Upper lobe of right lung (tissue), 1 donor: ENCODE measurements at regions not wholly inside any gene's neighbourhood (a gene's known extent, or its start where the extent isn't known, plus 50 kb on each side); places are given as distances from the start of the nearest gene placed in this dataset.

ENCODE experiments used
- ATAC-seq: fragments of 200-7000 bp; cut with Tn5 transposase; one replicate; pipeline ENCODE4 v1.9.1; 2020; ENCODE audit warnings: mild to moderate bottlenecking, moderate library complexity
- DNase-seq: peaks from one replicate; pipeline ENCODE4 v3.0.0-alpha.2; 2020
- H3K27ac ChIP-seq: fragments of 200-600 bp; one replicate; pipeline ENCODE4 v1.8.0; 2022
- H3K27me3 ChIP-seq: fragments of 200-600 bp; one replicate; pipeline ENCODE4 v1.8.0; 2022; ENCODE audit warnings: mild to moderate bottlenecking
- H3K36me3 ChIP-seq: fragments of 200-600 bp; one replicate; pipeline ENCODE4 v1.8.0; 2022
- H3K4me1 ChIP-seq: fragments of 200-600 bp; one replicate; pipeline ENCODE4 v1.8.0; 2022
- H3K4me3 ChIP-seq: fragments of 200-600 bp; one replicate; pipeline ENCODE4 v1.8.0; 2022; ENCODE audit warnings: mild to moderate bottlenecking
- H3K9me3 ChIP-seq: fragments of 200-600 bp; one replicate; pipeline ENCODE4 v1.8.0; 2022
- CTCF ChIP-seq: fragments of 200-600 bp; IDR thresholded peaks from one replicate; pipeline ENCODE4 v1.8.0; 2022; ENCODE audit warnings: antibody characterized with exemption
- intact Hi-C: fragments of 100-400 bp; cut with DNase I; formaldehyde crosslinking; loops from one replicate; pipeline ENCODE4 v1.11.0; 2022
- donor health status: DM: no; HTN: yes; CAD: no; lungs with severe emphysema.

DNA sequence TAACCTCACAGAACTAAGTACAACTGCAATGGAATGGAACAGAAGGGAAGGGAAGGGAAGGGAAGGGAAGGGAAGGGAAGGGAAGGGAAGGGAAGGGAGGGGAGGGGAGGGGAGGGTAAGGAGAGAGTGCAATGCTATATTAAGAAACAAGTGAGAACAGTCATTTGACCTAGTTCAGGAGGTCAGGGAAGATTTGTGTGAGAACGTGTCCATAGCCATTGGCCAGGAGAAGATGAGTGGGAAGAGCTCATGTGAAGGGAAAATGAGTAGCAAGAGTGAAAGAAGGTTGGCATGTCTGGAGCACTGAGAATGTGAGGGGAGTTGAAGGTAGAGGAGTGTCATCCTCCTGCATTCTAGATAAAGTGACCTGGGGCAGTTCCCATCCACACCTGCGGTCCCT lies 481.6 kb downstream of the IRS1 start:
- Histone ChIP-seq H3K27ac (no peak overlapping the region), H3K36me3 (no peaks in the 10 kb centered on the region), H3K27me3 (no peaks in the 10 kb centered on the region), H3K4me3 (no peak overlapping the region), H3K4me1 (no peaks in the 10 kb centered on the region), H3K9me3 (no peaks in the 10 kb centered on the region)
- no peak for ATAC-seq
- no peak for DNase-seq
- no peak for TF ChIP-seq CTCF
- intact Hi-C loops = no loop called here

DNA sequence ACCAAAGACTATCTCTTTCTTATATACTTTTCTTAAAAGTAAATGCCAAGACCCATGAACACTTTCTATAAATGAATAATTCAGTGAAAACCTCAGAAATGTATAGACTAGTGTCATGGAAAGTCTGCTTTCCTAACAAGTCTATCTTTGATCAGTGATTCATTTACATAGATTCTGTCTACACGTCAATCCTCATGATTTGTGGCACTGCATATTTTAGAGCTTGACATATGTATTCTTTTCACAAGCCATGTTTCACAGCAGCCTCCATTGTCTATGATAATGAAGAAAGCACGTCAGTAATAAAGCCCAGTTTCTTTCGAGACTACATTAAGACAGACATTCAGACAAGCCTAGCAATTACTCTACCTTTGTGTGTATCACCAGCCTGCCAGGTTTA lies 486.6 kb downstream of the IRS1 start:
- Histone ChIP-seq H3K4me3 (no peak overlapping the region), H3K27ac (no peak overlapping the region)
- no peak for TF ChIP-seq CTCF

DNA sequence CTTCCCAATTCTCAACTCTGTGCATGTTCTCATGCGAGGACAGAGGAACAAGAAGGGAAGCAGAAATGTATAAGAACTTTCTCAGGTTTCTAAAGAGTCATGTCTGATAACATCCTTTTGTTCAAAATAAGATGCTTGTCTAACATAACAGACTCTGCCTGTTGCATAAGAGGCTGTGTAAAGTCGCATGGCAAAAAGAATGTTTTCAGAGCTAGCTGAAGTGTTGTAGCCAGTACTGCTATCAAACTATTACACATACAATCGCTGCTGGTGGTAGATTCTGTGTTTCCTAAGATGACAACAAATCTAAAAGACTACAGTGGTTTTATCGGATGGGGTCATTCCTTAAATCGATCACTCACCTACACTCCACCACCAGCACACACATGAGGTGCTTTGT lies 487.5 kb downstream of the IRS1 start:
- Histone ChIP-seq H3K27ac (no peak overlapping the region), H3K9me3 (no peaks in the 10 kb centered on the region), H3K4me3 (no peak overlapping the region), H3K4me1 (no peaks in the 10 kb centered on the region), H3K36me3 (no peaks in the 10 kb centered on the region), H3K27me3 (no peaks in the 10 kb centered on the region)
- intact Hi-C loops = no loop called here
- TF ChIP-seq CTCF = no peak
- no peak for ATAC-seq
- no peak for DNase-seq

More for the DNA sequence above, 486.6 kb downstream of the IRS1 start:
- DNase-seq = no peak
- intact Hi-C loops = no loop called here
- Histone ChIP-seq H3K36me3 (no peaks in the 10 kb centered on the region), H3K4me1 (no peaks in the 10 kb centered on the region), H3K27me3 (no peaks in the 10 kb centered on the region), H3K9me3 (no peaks in the 10 kb centered on the region)
- ATAC-seq = no peak

- no peaks in the 10 kb centered on the region for H3K27me3 ChIP-seq
- H3K4me3 ChIP-seq = no peak overlapping the region
- ATAC-seq (no peak), DNase-seq (no peak)
- H3K9me3 ChIP-seq = no peaks in the 10 kb centered on the region
- no peaks in the 10 kb centered on the region for H3K36me3 ChIP-seq
- intact Hi-C loops = no loop called here
- H3K4me1 ChIP-seq = no peaks in the 10 kb centered on the region
- no peak overlapping the region for H3K27ac ChIP-seq
- no peak for TF ChIP-seq CTCF
Measured at GRCh38 chr2:226310146-226310545, 489.5 kb downstream of the IRS1 start.

DNA sequence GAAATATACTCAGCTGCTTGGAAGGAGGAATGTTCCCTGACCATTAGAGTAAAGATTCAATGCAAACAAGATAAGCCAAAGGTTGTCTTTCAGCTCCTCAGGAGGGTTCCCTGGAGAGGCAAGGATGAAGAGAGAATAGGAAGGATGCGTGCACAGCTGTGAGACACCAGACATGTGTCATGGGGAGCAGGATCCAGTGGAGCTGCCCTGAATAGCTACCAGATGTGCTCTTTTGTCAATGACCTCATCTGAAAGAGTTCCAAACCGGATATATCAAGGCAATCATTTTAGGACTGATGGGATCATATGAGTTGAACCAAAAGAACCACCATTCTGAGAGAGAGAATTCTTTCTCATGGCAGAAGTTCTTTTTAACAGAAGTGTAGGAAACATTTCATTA lies 490.6 kb downstream of the IRS1 start:
- DNase-seq (no peak), ATAC-seq (no peak)
- intact Hi-C loops = no loop called here

More for the DNA sequence above, 490.6 kb downstream of the IRS1 start:
- H3K4me1 ChIP-seq = no peaks in the 10 kb centered on the region
- TF ChIP-seq CTCF = no peak
- H3K27me3 ChIP-seq = no peaks in the 10 kb centered on the region
- H3K9me3 ChIP-seq = no peaks in the 10 kb centered on the region
- H3K36me3 ChIP-seq = no peaks in the 10 kb centered on the region
- H3K27ac ChIP-seq = no peak overlapping the region
- no peak overlapping the region for H3K4me3 ChIP-seq
